AG08396 (cell line): ENCODE measurements at regions not wholly inside any gene's neighbourhood (a gene's known extent, or its start where the extent isn't known, plus 50 kb on each side); places are given as distances from the start of the nearest gene placed in this dataset.
A peak's percentile ranks its signal among the peaks of the same experiment; 100 is the strongest.

Source experiments
- DNase-seq: peaks from one replicate; pipeline ENCODE4 v3.0.0; 2012; ENCODE audit warnings: low spot score, mixed read lengths

DNA sequence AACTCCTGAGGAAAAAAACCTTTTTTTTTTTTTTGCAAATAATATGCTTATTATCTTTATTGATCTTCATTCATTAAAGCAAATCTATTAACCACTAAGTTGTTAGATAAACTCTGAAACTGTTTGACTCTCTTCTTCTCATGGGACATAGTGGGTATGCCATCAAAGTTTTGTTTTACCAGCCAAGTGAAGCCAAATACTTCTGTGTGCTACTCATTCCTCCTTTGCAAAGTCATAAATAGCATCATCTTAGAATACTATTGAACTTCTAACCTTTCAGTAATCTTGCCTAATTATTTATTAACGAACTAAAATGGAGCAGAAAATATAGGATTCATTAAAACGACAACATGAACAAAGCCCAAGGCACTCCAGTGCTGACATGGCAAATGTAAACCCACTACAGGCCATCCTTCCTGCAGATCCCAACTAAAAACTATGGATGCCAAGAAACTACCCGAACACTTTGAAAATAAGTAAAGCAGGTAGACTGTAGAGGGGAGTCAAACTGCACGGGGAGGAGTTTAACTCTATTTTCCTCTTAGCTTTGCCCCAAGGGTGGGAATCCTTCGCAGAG lies 61.2 kb upstream of the ODAD2 start:
- no peak for DNase-seq

DNA sequence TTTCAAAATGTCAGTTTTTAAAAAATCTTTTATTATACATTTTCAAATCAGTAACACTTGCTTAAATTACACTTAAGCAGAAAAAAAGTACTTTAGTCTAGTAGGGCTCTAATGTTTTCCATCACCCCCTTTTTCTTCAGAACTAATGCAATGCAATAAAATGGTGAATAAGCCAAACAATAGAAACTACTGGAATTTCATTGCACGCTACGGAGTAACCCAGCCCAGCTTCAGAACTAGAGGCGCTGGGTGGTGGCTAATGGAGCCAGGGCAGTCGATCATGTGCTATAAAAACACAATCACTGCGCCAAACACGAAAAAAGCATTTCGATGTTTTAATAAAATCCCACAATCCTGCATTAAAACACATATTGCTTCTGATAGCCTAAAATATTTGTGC lies 59.9 kb upstream of the ODAD2 start:
- DNase-seq = no peak

GRCh38 chr10:28054228-28054860 lies 55.5 kb upstream of the ODAD2 start:
- peak; percentile 50 for DNase-seq

DNA sequence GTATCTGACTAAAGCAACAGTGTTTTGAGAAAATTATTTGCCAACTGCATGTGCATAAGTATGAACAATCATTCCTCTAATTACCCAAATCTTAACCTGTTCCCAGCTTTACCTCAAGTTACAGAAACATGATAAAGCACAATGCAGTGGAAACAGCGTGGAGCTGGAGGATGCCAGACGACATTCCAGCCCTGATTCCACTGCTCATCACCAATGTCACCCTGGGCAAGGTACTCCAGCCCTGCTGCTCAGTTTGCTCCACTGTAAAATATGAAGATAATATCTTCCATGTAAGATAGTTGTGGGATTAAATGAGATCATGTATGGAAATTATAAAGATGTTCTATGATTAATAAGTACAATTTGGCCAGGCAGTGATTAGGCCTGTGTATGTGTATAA lies 50.4 kb upstream of the ODAD2 start:
- DNase-seq = no peak
